PC-3 (cell line): ENCODE measurements at regions not wholly inside any gene's neighbourhood (a gene's known extent, or its start where the extent isn't known, plus 50 kb on each side); places are given as distances from the start of the nearest gene placed in this dataset.

ENCODE experiments used
- CTCF ChIP-seq: fragments of 300-600 bp; sonication (generic); conservative IDR thresholded peaks from 2 replicates; pipeline ENCODE4 v1.5.1; 2017; ENCODE audit warnings: antibody characterized with exemption, low read depth, mild to moderate bottlenecking, low read length
- EZH2 ChIP-seq: fragments of 300-600 bp; sonication (generic); IDR thresholded peaks from one replicate; pipeline ENCODE4 v1.6.1; 2017; ENCODE audit warnings: antibody characterized with exemption, mild to moderate bottlenecking, low read length; ENCODE audit not compliant: unreplicated experiment

DNA sequence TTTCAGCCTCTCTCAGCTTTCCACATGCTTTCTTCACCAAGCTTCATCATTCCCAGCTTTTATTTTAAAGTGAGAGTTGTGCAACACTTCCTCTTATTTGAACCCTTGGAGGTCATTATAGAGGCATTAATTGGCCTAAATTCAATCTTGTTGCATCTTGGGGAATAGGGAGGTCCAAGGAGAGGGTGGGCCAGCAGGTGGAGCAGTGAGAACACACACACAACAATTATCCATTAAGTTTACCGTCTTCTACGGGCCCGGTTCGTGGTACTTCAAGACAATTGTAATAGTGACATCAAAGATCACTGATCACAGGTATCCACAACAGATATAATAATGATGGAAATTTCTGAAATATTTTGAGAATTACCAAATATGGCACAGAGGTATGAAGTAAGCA, 457.2 kb upstream of the SMIM21 start:
- TF ChIP-seq CTCF (peak; percentile 30; the same call in 1 of the 2 replicates), EZH2 (no peak)
